GM19025 (cell line): ENCODE measurements at regions not wholly inside any gene's neighbourhood (a gene's known extent, or its start where the extent isn't known, plus 50 kb on each side); places are given as distances from the start of the nearest gene placed in this dataset.
"Not testable (repeated sequence)": the region's sequence is repeated elsewhere in the genome, so short reads cannot be mapped to it uniquely, and the experiment has no call there.

ENCODE experiments used
- ATAC-seq: cut with Tn5 transposase; IDR thresholded peaks from one replicate; pipeline ENCODE4 v1.9.1; 2021; ENCODE audit warnings: mild to moderate bottlenecking, low read depth, moderate library complexity; ENCODE audit not compliant: unreplicated experiment

GRCh38 chr2:187676050-187676449 is 121.8 kb upstream of the TFPI start:
- not testable (repeated sequence) for ATAC-seq

DNA sequence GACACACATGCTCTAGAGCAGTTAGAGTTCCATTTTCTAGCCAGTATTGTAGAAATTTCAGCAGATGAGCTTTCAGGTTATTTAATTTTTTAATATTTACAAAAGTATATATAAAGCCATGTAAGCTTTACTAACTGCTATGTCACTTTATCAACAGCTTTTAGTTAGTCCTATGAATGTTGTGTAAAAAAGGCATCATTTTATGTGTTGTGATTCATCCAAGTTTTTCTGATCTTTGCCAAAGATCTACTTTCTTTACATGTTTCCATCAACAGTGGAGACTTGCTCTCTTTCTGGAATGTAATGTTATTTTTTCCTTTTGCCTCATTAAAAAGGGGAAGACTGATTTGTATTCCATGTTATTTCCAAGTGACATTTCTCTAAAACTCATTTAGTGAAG is 125.2 kb upstream of the TFPI start:
- no peak for ATAC-seq

- ATAC-seq, result no peak
Observed at GRCh38 chr2:187684174-187684573, 129.9 kb upstream of the TFPI start.

GRCh38 chr2:187686416-187687024 is 132.3 kb upstream of the TFPI start:
- no peak for ATAC-seq

GRCh38 chr2:187687585-187687984 is 133.3 kb upstream of the TFPI start:
- no peak for ATAC-seq

DNA sequence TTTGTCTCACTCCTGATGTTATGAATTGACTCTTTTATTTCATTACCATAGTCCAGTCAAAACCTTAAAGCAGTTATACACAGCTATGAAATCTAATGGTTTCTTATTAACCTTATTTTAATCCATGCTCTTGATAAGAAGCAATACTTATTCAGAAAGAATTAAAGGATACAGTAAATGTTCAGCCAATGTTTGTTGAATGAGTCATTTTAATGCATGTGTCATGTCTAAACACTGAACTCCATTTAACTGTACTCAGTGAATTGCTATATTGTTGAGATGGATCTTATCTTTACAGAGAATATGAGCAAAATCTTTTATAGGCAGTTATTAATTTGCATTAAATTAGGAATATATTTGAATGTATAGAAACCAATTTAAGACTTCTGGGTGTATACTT is 135.1 kb upstream of the TFPI start:
- ATAC-seq, result no peak

DNA sequence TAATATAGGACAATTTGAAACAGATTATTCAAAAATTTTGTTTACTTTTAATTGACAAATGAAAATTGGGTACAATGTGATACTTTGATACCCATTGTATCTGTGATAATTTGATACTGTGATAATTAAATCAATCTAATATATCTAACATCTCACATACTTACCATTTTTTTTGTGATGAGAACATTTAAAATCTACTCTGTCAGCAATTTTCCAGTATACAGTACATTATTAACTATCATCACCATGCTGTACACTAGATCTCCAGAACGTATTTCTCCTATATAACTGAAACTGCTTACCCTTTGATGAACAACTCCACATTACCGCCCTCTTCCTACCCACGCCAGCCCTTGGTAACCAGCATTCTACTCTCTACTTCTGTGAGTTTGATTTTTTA is 139.7 kb upstream of the TFPI start:
- ATAC-seq, result no peak

DNA sequence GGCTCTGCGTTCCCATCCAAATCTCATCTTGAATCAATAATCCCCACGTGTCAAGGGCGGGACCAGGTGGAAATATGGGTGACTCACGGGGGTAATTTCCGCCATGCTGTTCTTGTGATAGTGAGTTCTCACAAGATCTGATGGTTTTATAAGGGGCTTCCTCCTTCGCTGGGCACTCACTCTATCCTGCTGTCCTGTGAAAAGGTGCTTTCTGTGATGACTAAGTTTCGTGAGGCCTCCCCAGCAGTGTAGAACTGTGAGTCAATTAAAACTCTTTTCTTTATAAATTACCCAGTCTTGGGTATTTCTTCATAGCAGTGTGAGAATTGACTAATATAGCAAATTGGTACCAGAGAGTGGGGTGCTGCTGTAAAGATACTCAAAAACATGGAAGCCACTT is 142.4 kb upstream of the TFPI start:
- ATAC-seq, result not testable (repeated sequence)

DNA sequence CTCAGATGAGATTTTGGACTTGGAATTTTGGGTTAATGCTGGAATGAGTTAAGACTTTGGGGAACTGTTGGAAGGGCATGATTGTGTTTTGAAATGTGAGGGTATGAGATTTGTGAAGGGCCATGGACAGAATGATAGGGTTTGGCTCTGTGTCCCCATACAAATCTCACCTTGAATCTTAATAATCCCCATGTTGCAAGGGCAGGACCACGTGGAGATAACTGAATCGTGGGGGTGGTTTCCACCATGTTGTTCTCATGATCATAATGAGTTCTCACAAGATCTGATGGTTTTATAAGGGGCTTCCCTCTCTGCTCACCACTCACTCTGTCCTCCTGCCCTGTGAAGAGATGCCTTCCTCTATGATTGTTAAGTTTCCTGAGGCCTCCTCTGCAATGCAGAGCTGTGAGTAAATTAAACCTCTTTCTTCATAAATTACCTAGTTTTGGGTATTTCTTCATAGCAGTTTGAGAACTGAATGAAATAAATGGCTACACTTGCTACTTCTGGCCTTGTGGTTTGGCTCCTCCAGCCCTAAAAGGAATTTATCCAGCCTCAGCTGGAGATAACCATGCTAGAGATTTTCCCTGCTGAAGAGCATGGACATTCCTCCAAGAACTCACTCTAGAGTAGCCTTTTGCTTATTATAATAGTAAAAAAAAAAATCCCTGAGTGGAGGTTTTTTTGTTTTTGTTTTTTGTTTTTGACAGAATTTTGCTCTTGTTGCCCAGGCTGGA is 144.3 kb upstream of the TFPI start:
- no peak for ATAC-seq

GRCh38 chr2:187702157-187702556 is 147.9 kb upstream of the TFPI start:
- ATAC-seq, result no peak

DNA sequence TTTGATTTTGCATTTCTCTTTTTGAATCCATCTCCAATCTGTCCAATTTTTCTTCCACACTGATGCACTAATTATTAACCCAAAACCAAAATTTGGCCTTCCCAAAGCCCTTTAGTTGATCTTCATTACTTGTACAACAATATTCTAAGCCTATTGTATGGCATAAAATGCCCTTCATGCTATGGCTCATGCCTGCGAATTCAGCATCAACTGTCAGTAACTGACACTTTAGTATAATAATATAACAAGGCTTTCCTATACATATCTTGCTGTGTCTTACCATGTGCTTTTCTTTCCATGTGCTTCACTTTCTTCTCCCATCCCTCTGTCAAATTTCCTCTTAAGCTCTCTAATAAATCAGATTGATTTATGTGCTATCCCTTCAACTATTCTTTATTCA is 154.0 kb upstream of the TFPI start:
- no peak for ATAC-seq

DNA sequence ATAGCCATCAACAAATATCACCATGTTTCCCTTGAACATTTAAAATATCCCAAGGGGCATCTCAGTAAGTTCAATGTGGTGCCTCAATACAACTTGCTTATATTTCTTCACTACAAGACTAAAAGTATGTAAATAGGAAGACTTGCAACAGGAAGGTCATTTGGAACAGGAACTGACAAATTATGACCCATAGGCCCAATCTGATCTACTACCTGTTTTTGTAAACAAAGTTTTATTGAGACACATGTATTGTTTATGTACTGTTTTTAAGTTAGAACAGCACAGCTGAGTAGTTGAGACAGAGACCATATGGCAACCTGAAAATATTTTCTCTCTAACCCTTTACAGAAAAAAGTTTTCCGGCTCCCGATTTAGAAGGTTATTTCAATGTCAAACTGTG is 154.8 kb upstream of the TFPI start:
- ATAC-seq, result no peak

- ATAC-seq, result no peak
Observed at GRCh38 chr2:187710791-187711521, 156.7 kb upstream of the TFPI start.

GRCh38 chr2:187715590-187715989 is 161.4 kb upstream of the TFPI start:
- ATAC-seq, result no peak

- no peak for ATAC-seq
Observed at GRCh38 chr2:187716301-187716700, 162.1 kb upstream of the TFPI start.

- no peak for ATAC-seq
Observed at GRCh38 chr2:187718092-187718491, 163.9 kb upstream of the TFPI start.

DNA sequence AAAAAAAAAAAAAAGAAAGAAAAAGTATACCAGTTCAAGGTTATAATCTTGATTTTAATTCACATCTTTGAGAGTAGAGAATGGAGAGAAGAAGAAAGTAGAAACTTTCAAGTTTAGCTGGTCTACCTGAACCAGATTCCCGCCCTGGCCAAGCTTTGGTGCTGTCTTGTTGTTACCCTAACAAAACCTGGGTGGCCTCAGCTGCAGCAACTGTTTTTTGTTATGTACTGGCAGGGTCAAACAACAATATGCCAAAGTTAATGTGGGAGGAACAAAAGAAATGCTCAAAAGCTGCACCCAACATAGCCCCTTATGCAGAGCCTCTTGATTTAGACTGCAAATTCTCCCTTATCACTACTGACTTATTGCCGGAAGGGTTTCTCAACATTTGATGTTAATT is 165.3 kb upstream of the TFPI start:
- no peak for ATAC-seq

DNA sequence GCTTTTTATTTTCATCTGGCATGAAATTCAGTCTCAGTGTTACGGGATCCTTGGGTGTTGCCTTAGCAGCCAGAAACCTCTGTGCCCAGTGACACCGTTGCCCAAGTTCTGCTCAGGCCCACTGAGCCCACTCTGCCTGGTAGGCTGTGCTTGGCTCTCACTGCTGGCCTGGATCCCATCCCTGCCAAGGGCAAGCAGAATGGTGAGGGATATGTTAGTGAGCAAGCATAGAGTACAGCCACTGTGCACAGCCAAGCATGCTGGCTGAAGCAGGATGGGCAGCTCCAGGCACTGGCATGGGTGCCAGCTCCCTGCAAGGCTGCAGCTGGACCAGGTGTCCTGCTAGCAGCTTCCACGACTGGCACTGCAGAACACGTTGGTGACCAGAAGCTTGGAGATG is 194.7 kb upstream of the TFPI start:
- ATAC-seq, result no peak

GRCh38 chr2:187749804-187750431 is 195.7 kb upstream of the TFPI start:
- ATAC-seq, result no peak

GRCh38 chr2:187768995-187769394 is 214.8 kb upstream of the TFPI start:
- no peak for ATAC-seq

DNA sequence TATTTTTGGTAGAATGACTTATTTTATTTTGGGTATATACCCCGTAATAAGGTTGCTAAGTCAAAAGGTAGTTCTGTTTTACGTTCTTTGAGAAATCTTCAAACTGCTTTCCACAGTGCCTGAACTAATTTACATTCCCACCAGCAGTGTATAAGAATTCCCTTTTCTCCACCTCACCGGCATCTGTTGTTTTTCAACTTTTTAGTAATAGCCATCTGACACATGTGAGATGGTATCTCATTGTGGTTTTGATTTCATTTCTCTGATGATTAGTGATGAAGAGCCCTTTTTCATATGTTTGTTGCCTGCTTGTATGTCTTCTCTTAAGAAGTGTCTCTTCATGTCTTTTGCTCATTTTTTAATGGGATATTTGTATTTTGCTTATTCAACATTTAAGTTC is 215.2 kb upstream of the TFPI start:
- ATAC-seq, result no peak
